PC-3 (cell line): ENCODE measurements at regions not wholly inside any gene's neighbourhood (a gene's known extent, or its start where the extent isn't known, plus 50 kb on each side); places are given as distances from the start of the nearest gene placed in this dataset.

Experiments
- ATAC-seq: fragments of 200-7000 bp; cut with Tn5 transposase; 2 replicates; pipeline ENCODE4 v1.9.1; 2020; ENCODE audit warnings: mild to moderate bottlenecking, moderate library complexity
- BruUV-seq: library from RNA; stranded (reverse); fragments of 400-500 nt; replicated peaks from 2 replicates; lab custom pipeline; 2021; lab: Mats Ljungman, UMichigan
- CTCF ChIA-PET: fragments of 300-600 bp; sonication (Branson Sonifier 250); formaldehyde crosslinking; loops from one replicate; lab custom pipeline; 2022; ENCODE audit warnings: antibody characterized with exemption; lab: Charles Lee
- POLR2A ChIA-PET: fragments of 300-600 bp; sonication (Branson Sonifier 250); formaldehyde crosslinking; loops from one replicate; lab custom pipeline; 2022; ENCODE audit warnings: antibody characterized with exemption; ENCODE audit not compliant: unreplicated experiment; lab: Charles Lee
- DNase-seq: peaks from one replicate; pipeline ENCODE4 v3.0.0-alpha.2; 2015
- H2AFZ ChIP-seq: fragments of 300-600 bp; sonication (generic); 2 replicates; pipeline ENCODE4 v1.6.0; 2016; ENCODE audit warnings: antibody characterized with exemption, low read length
- H3F3A ChIP-seq: fragments of 300-600 bp; sonication (generic); one replicate; pipeline ENCODE4 v1.6.0; 2017; ENCODE audit warnings: antibody characterized with exemption, low read length, control low read depth, mild to moderate bottlenecking; ENCODE audit not compliant: unreplicated experiment
- H3K27ac ChIP-seq: fragments of 300-600 bp; sonication (generic); 2 replicates; pipeline ENCODE4 v1.5.1; 2016; ENCODE audit warnings: mild to moderate bottlenecking, low read length
- H3K27me3 ChIP-seq: fragments of 300-600 bp; sonication (generic); 2 replicates; pipeline ENCODE4 v1.6.1; 2016; ENCODE audit warnings: low read length, mixed read lengths
- H3K36me3 ChIP-seq: fragments of 300-600 bp; sonication (generic); 2 replicates; pipeline ENCODE4 v1.6.1; 2016; ENCODE audit warnings: low read depth, mixed run types, low read length, mixed read lengths
- H3K4me1 ChIP-seq: fragments of 300-600 bp; sonication (generic); 2 replicates; pipeline ENCODE4 v1.5.1; 2016; ENCODE audit warnings: low read length; ENCODE audit not compliant: insufficient read depth
- H3K4me2 ChIP-seq: fragments of 300-600 bp; sonication (generic); 2 replicates; pipeline ENCODE4 v1.6.0; 2016; ENCODE audit warnings: low read length
- H3K4me3 ChIP-seq: fragments of 300-600 bp; sonication (generic); 2 replicates; pipeline ENCODE4 v1.5.1; 2016; ENCODE audit warnings: mild to moderate bottlenecking, low read length, mixed read lengths
- H3K79me2 ChIP-seq: fragments of 300-600 bp; sonication (generic); 2 replicates; pipeline ENCODE4 v1.6.1; 2017; ENCODE audit warnings: low read length, mixed read lengths
- H3K9ac ChIP-seq: fragments of 300-600 bp; sonication (generic); 2 replicates; pipeline ENCODE4 v1.6.0; 2016; ENCODE audit warnings: mild to moderate bottlenecking, low read length
- H3K9me2 ChIP-seq: fragments of 300-600 bp; sonication (generic); replicated peaks from 2 replicates; pipeline ENCODE4 v1.6.1; 2016; ENCODE audit warnings: mixed run types, low read length, mixed read lengths
- H3K9me3 ChIP-seq: fragments of 300-600 bp; sonication (generic); 2 replicates; pipeline ENCODE4 v1.6.1; 2016; ENCODE audit warnings: low read length, mixed read lengths
- H4K20me1 ChIP-seq: fragments of 300-600 bp; sonication (generic); 2 replicates; pipeline ENCODE4 v1.6.1; 2016; ENCODE audit warnings: low read length, mixed read lengths
- EZH2 ChIP-seq: fragments of 300-600 bp; sonication (generic); IDR thresholded peaks from one replicate; pipeline ENCODE4 v1.6.1; 2017; ENCODE audit warnings: antibody characterized with exemption, mild to moderate bottlenecking, low read length; ENCODE audit not compliant: unreplicated experiment
- EZH2phosphoT487 ChIP-seq: fragments of 300-600 bp; sonication (generic); IDR thresholded peaks from 2 replicates; pipeline ENCODE4 v1.6.1; 2018; ENCODE audit warnings: mild to moderate bottlenecking, antibody characterized with exemption, low read length, borderline replicate concordance
- intact Hi-C: fragments of 100-400 bp; cut with micrococcal nuclease; formaldehyde crosslinking; loops from 2 replicates; pipeline ENCODE4 v1.9.0; 2023
- TF ChIP-seq, protein P1 (sequence below): fragments of 300-600 bp; sonication (generic); conservative IDR thresholded peaks from 2 replicates; pipeline ENCODE4 v1.5.1; 2017; ENCODE audit warnings: antibody characterized with exemption, low read depth, mild to moderate bottlenecking, low read length

DNA sequence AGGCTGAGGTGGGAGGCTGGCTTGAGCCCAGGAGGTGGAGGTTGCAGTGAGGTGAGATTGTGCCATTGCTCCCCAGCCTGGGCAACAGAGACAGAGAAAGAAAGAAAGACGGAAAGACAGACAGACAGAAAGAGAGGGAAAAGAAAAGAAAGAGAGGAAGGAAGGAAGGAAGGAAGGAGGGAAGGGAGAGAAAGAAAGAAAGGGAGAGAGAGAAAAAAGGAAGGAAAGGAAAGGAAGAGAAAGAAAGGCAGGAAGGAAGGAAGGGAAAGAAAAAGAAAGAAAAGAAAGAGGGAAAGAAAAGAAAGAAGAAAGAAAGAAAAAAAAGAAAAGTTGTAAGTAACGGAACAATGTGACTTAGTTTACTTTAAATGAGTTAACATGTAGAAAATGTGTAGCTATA, 260.7 kb upstream of the GRM7 start:
- DNase-seq, result no peak
- POLR2A ChIA-PET, result no interaction called here
- no peak for ATAC-seq
- Histone ChIP-seq H3K4me2 (no peak overlapping the region), H3K9ac (no peak overlapping the region), H3K79me2 (no peaks in the 10 kb centered on the region), H4K20me1 (no peaks in the 10 kb centered on the region), H3K4me3 (no peak overlapping the region), H3K27me3 (no peaks in the 10 kb centered on the region), H3K36me3 (no peaks in the 10 kb centered on the region), H3K9me3 (peaks cover 30% of the 10 kb centered on the region), H2AFZ (no peak overlapping the region), H3K9me2 (no peaks in the 10 kb centered on the region), H3F3A (no peaks in the 10 kb centered on the region), H3K4me1 (no peaks in the 10 kb centered on the region), H3K27ac (no peak overlapping the region)
- CTCF ChIA-PET, result no interaction called here
- TF ChIP-seq, protein P1, sequence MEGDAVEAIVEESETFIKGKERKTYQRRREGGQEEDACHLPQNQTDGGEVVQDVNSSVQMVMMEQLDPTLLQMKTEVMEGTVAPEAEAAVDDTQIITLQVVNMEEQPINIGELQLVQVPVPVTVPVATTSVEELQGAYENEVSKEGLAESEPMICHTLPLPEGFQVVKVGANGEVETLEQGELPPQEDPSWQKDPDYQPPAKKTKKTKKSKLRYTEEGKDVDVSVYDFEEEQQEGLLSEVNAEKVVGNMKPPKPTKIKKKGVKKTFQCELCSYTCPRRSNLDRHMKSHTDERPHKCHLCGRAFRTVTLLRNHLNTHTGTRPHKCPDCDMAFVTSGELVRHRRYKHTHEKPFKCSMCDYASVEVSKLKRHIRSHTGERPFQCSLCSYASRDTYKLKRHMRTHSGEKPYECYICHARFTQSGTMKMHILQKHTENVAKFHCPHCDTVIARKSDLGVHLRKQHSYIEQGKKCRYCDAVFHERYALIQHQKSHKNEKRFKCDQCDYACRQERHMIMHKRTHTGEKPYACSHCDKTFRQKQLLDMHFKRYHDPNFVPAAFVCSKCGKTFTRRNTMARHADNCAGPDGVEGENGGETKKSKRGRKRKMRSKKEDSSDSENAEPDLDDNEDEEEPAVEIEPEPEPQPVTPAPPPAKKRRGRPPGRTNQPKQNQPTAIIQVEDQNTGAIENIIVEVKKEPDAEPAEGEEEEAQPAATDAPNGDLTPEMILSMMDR, result no peak
- TF ChIP-seq EZH2phosphoT487 (no peak), EZH2 (no peak)
- intact Hi-C loops, result no loop called here
- BruUV-seq, result no TSS peak

DNA sequence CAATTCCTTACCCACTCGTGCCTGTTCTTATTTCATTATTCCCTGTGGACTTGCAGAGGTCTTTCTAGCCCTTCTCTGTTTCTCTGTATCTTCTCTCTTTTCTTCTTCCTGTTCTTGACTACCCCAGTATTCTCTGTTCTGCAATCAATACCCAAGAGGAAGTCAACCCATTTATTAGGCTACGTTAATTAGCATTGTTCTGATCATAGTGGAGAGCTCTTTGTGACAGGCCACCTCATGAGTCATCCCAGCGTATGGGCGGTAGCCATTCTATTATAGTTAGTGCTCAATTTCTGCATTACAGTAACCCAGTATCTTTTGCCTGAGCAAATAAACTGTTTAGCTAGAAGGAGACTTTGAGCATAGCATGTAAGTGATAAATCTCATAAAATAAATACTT, 259.5 kb upstream of the GRM7 start:
- no peak for TF ChIP-seq EZH2
- TF ChIP-seq, protein P1, result no peak
- no peak for TF ChIP-seq EZH2phosphoT487
- Histone ChIP-seq H3K27ac (no peak overlapping the region), H3K27me3 (no peaks in the 10 kb centered on the region), H4K20me1 (no peaks in the 10 kb centered on the region), H2AFZ (no peak overlapping the region), H3K4me3 (no peak overlapping the region), H3K9ac (no peak overlapping the region), H3K9me2 (no peaks in the 10 kb centered on the region), H3F3A (no peaks in the 10 kb centered on the region), H3K4me2 (no peak overlapping the region), H3K79me2 (no peaks in the 10 kb centered on the region), H3K9me3 (peaks cover 27% of the 10 kb centered on the region; the same call in 1 of the 2 replicates), H3K36me3 (no peaks in the 10 kb centered on the region), H3K4me1 (no peaks in the 10 kb centered on the region)
- BruUV-seq, result no TSS peak
- CTCF ChIA-PET, result no interaction called here
- ATAC-seq, result no peak
- POLR2A ChIA-PET, result no interaction called here
- intact Hi-C loops, result no loop called here
- no peak for DNase-seq

DNA sequence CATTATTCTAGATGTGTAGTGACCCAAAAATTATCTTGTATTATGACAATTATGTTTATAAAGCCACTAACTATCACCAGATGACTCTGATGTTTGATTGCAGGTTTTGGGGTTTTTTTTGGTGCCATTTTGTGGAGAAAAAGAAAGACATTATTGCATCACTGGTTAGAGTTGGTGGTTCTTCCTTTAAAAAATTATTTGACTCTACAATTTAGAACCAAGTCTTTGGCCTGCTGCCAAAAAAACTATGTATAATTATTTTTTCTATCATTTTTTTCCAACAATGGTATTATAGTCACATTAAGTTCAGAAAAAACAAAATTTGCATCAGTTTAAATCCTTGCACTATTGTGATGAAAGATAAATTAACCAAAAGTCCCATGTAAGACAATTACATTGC, 258.6 kb upstream of the GRM7 start:
- POLR2A ChIA-PET, result no interaction called here
- Histone ChIP-seq H3K9me3 (peaks cover 31% of the 10 kb centered on the region; the same call in 1 of the 2 replicates), H3K36me3 (no peaks in the 10 kb centered on the region), H3K4me2 (no peak overlapping the region), H3K4me3 (no peak overlapping the region), H3F3A (no peaks in the 10 kb centered on the region), H4K20me1 (no peaks in the 10 kb centered on the region), H3K4me1 (no peaks in the 10 kb centered on the region), H3K9me2 (no peaks in the 10 kb centered on the region), H2AFZ (no peak overlapping the region), H3K9ac (no peak overlapping the region), H3K27ac (no peak overlapping the region), H3K27me3 (no peaks in the 10 kb centered on the region), H3K79me2 (no peaks in the 10 kb centered on the region)
- CTCF ChIA-PET, result no interaction called here
- no TSS peak for BruUV-seq
- no peak for ATAC-seq
- DNase-seq, result no peak
- intact Hi-C loops, result no loop called here
- TF ChIP-seq, protein P1, result no peak
- TF ChIP-seq EZH2 (no peak), EZH2phosphoT487 (no peak)
